ENCODE measurements at regions not wholly inside any gene's neighbourhood (a gene's known extent, or its start where the extent isn't known, plus 50 kb on each side); places are given as distances from the start of the nearest gene placed in this dataset.

GRCh38 chr7:153934048-153934447, 118.2 kb upstream of the DPP6 start:
- no peak for TF ChIP-seq CTCF (IDR thresholded peaks at IDR 0.05)
- ATAC-seq: peak in 2 of 4 donors; percentile 53 to 55
- no peak overlapping the region for H3K4me3 ChIP-seq
- no peaks in the 10 kb centered on the region for H3K4me1 ChIP-seq
- H3K27ac ChIP-seq: no peak overlapping the region
- no peaks in the 10 kb centered on the region for H3K27me3 ChIP-seq
- WGBS, 2 donors: 73 to 76% methylated on average over 5 of the region's 5 CpGs
- DNase-seq: no peak
- no peak for FAIRE-seq
- intact Hi-C loops (cut with DNase I): no loop called here
- no peaks in the 10 kb centered on the region for H3K36me3 ChIP-seq
- H3K9me3 ChIP-seq: no peaks in the 10 kb centered on the region

DNA sequence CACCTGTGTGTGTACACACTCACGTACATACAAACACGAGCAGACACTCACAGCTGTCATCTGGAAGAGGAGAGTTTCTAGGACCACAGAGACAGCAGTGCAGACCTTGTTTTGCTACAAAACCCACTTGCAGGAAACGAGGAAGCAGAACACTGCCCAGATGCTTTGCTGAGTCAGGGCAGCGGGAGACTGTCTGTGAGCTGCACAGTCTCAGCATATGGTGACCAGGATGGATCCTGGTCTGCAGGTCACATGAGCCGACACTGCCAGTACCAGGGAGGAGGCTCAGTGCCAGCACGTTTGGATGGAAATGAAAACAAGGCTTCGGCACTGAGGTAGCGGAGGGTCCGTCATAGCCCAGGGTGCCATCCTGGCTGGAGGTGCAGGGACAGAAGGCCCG, 117.6 kb upstream of the DPP6 start:
- WGBS, 2 donors: 56 to 59% methylated on average over 10 of the region's 10 CpGs
- no peak for FAIRE-seq
- Histone ChIP-seq H3K9me3 (no peaks in the 10 kb centered on the region), H3K27me3 (no peaks in the 10 kb centered on the region), H3K27ac (no peak overlapping the region), H3K4me3 (no peak overlapping the region), H3K36me3 (no peaks in the 10 kb centered on the region), H3K4me1 (no peaks in the 10 kb centered on the region)
- no peak for TF ChIP-seq CTCF (IDR thresholded peaks at IDR 0.05)
- peak in 2 of 4 donors; percentile 83 to 84 for ATAC-seq
- peak in 1 of 6 donors; percentile 10 for DNase-seq
- intact Hi-C loops (cut with DNase I): no loop called here

- no peaks in the 10 kb centered on the region for H3K27me3 ChIP-seq
- no peaks in the 10 kb centered on the region for H3K36me3 ChIP-seq
- ATAC-seq: peak in 1 of 4 donors; percentile 33
- H3K4me3 ChIP-seq: no peak overlapping the region
- DNase-seq: no peak
- 58 to 63% methylated on average over 10 to 13 of the region's 13 CpGs for WGBS, 2 donors
- FAIRE-seq: no peak
- no peaks in the 10 kb centered on the region for H3K9me3 ChIP-seq
- no peak overlapping the region for H3K27ac ChIP-seq
- no peak for TF ChIP-seq CTCF (IDR thresholded peaks at IDR 0.05)
- intact Hi-C loops (cut with DNase I): no loop called here
- no peaks in the 10 kb centered on the region for H3K4me1 ChIP-seq
Measured at GRCh38 chr7:153935095-153935494, 117.1 kb upstream of the DPP6 start.

DNA sequence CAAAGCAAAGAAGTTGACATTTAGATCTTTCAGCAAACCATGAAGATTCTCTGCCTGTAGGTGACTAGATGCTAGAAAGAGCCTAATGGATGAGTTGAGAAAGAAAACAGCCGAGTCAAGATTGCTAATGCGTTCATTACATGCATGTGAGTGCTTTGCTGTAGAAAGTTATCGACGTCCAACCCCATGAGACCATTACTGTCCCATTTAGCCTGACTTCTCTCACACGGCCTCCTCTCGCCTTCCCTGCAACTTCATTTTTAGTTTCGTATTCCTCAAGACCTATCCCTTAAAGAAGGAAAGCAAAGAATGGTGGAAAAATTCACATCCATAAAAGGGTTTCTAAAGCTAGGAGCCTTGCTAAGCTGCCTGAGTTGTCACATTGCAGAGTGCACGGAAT, 113.7 kb upstream of the DPP6 start:
- Histone ChIP-seq H3K4me1 (no peaks in the 10 kb centered on the region), H3K36me3 (no peaks in the 10 kb centered on the region), H3K27ac (no peak overlapping the region), H3K4me3 (no peak overlapping the region), H3K27me3 (no peaks in the 10 kb centered on the region), H3K9me3 (no peaks in the 10 kb centered on the region)
- 68 to 82% methylated on average over 8 of the region's 8 CpGs for WGBS, 2 donors
- intact Hi-C loops (cut with DNase I): no loop called here
- FAIRE-seq (no peak), DNase-seq (no peak), ATAC-seq (no peak)
- no peak for TF ChIP-seq CTCF (IDR thresholded peaks at IDR 0.05)

GRCh38 chr7:153939177-153939576, 113.0 kb upstream of the DPP6 start:
- TF ChIP-seq CTCF (IDR thresholded peaks at IDR 0.05): no peak
- no peaks in the 10 kb centered on the region for H3K36me3 ChIP-seq
- FAIRE-seq (no peak), DNase-seq (no peak), ATAC-seq (peak in 2 of 4 donors; percentile 48 to 59)
- intact Hi-C loops (cut with DNase I): no loop called here
- no peak overlapping the region for H3K4me3 ChIP-seq
- H3K27ac ChIP-seq: no peak overlapping the region
- H3K9me3 ChIP-seq: no peaks in the 10 kb centered on the region
- 14 to 16% methylated on average over 5 of the region's 5 CpGs for WGBS, 2 donors
- H3K4me1 ChIP-seq: no peaks in the 10 kb centered on the region
- no peaks in the 10 kb centered on the region for H3K27me3 ChIP-seq

Data from pancreas (tissue), 10 donors.